Stomach (tissue), 4 donors: ENCODE measurements at regions not wholly inside any gene's neighbourhood (a gene's known extent, or its start where the extent isn't known, plus 50 kb on each side); places are given as distances from the start of the nearest gene placed in this dataset.

Experiments
- POLR2AphosphoS5 ChIP-seq, 3 donors: sonication (generic); formaldehyde crosslinking; IDR thresholded peaks; one replicate each; pipeline ENCODE4 v1.6.1; 2016; ENCODE audit warnings: antibody characterized with exemption in 3 of 3
- TF ChIP-seq, protein P1 (sequence below), 7 experiments: fragments of 450-650 bp in 4 of 7; fragments of 200-600 bp in 3 of 7; sonication (generic) in 3 of 7; IDR thresholded peaks; one replicate each; pipeline ENCODE4 v1.5.1; 2016 to 2019; ENCODE audit warnings: antibody characterized with exemption in 7 of 7, control low read depth in 2 of 7, mild to moderate bottlenecking in 1 of 7

DNA sequence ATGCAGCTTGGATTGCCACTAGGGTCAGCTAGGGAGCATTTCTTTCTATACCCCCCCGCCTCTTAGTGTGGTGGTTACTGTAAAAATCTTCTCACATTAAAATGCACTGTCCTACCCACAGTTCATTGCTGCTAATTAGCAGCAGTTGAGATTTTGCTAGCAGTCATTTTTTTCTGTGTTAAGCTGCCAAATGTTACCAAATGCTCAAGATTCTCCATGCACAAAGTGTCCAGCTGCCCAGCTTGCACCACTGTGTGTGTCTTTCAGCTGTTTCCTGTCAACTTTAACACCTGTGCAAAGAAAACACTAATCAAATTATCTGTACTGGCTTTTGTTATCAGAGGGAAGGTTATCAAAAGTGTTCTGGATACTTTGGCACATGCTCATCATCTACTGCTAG is 679.3 kb downstream of the NR4A2 start:
- TF ChIP-seq POLR2AphosphoS5 (IDR thresholded peaks at IDR 0.05), result no peak
- TF ChIP-seq, protein P1, sequence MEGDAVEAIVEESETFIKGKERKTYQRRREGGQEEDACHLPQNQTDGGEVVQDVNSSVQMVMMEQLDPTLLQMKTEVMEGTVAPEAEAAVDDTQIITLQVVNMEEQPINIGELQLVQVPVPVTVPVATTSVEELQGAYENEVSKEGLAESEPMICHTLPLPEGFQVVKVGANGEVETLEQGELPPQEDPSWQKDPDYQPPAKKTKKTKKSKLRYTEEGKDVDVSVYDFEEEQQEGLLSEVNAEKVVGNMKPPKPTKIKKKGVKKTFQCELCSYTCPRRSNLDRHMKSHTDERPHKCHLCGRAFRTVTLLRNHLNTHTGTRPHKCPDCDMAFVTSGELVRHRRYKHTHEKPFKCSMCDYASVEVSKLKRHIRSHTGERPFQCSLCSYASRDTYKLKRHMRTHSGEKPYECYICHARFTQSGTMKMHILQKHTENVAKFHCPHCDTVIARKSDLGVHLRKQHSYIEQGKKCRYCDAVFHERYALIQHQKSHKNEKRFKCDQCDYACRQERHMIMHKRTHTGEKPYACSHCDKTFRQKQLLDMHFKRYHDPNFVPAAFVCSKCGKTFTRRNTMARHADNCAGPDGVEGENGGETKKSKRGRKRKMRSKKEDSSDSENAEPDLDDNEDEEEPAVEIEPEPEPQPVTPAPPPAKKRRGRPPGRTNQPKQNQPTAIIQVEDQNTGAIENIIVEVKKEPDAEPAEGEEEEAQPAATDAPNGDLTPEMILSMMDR (IDR thresholded peaks at IDR 0.05), result no peak
